NT2/D1 (cell line): ENCODE measurements at regions not wholly inside any gene's neighbourhood (a gene's known extent, or its start where the extent isn't known, plus 50 kb on each side); places are given as distances from the start of the nearest gene placed in this dataset.

Experiments
- SUZ12 ChIP-seq: IDR thresholded peaks from 2 replicates; pipeline ENCODE4 v1.6.1; 2011; ENCODE audit not compliant: insufficient read length, insufficient read depth; ENCODE audit errors: extremely low read depth
- YY1 ChIP-seq: IDR thresholded peaks from 2 replicates; pipeline ENCODE4 v1.6.1; 2011; ENCODE audit not compliant: insufficient read length, insufficient read depth
- ZNF274 ChIP-seq: IDR thresholded peaks from 2 replicates; pipeline ENCODE4 v1.6.1; 2011; ENCODE audit warnings: mild to moderate bottlenecking, low read depth, low read length

DNA sequence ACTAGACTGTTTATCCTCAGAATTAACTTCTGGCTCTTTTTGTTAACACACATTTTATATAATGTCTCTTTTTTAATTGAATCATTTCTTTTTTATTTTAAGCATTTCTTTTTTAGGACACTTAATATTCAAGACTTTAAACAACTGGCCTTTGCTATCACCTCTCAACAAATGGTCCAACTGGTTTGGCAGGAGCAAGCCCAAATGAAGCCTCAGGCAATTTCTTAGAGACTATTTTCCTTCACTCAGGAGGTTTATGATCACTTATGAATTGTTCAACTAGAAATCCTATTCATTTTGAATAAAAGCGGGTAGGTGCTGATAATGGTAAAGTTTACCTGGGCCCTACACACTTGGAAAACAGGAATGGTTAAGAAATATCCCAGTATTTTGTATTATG lies 705.6 kb upstream of the GBE1 start:
- TF ChIP-seq SUZ12: no peak
- no peak for TF ChIP-seq YY1
- TF ChIP-seq ZNF274: no peak
